ENCODE measurements at regions not wholly inside any gene's neighbourhood (a gene's known extent, or its start where the extent isn't known, plus 50 kb on each side); places are given as distances from the start of the nearest gene placed in this dataset.

DNA sequence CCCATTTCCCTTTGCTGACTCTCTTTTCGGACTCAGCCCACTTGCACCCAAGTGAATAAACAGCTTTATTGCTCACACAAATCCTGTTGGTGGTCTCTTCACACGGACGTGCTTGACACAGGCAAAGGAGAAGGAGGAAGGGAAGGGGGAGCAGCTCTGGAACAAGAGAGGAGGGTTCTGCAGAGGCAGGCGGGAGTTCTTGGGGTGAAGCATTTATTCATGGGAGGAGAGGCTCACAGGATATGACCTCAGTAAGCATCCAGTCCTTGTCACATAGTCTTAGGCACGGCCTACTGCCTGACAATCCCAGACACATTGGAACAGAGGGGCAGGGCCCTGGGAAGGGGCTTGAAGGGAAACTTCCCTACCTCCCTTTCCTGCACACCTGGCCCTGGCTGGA, 171.7 kb upstream of the HS6ST1 start:
- TF ChIP-seq, protein P1, sequence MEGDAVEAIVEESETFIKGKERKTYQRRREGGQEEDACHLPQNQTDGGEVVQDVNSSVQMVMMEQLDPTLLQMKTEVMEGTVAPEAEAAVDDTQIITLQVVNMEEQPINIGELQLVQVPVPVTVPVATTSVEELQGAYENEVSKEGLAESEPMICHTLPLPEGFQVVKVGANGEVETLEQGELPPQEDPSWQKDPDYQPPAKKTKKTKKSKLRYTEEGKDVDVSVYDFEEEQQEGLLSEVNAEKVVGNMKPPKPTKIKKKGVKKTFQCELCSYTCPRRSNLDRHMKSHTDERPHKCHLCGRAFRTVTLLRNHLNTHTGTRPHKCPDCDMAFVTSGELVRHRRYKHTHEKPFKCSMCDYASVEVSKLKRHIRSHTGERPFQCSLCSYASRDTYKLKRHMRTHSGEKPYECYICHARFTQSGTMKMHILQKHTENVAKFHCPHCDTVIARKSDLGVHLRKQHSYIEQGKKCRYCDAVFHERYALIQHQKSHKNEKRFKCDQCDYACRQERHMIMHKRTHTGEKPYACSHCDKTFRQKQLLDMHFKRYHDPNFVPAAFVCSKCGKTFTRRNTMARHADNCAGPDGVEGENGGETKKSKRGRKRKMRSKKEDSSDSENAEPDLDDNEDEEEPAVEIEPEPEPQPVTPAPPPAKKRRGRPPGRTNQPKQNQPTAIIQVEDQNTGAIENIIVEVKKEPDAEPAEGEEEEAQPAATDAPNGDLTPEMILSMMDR (IDR thresholded peaks at IDR 0.05; ENCODE audit: low read depth, low read length, missing control alignments) = no peak
- no peak for DNase-seq (ENCODE audit: extremely low read depth, low read depth)
- no peak overlapping the region for H3K4me3 ChIP-seq (replicated peaks; ENCODE audit: low read depth, low read length)

GRCh38 chr2:128490881-128491691, 172.4 kb upstream of the HS6ST1 start:
- no peak for DNase-seq (ENCODE audit: extremely low read depth, low read depth)
- TF ChIP-seq, protein P1 (IDR thresholded peaks at IDR 0.05; ENCODE audit: low read depth, low read length, missing control alignments) = no peak
- H3K4me3 ChIP-seq (replicated peaks; ENCODE audit: low read depth, low read length) = no peak overlapping the region

DNA sequence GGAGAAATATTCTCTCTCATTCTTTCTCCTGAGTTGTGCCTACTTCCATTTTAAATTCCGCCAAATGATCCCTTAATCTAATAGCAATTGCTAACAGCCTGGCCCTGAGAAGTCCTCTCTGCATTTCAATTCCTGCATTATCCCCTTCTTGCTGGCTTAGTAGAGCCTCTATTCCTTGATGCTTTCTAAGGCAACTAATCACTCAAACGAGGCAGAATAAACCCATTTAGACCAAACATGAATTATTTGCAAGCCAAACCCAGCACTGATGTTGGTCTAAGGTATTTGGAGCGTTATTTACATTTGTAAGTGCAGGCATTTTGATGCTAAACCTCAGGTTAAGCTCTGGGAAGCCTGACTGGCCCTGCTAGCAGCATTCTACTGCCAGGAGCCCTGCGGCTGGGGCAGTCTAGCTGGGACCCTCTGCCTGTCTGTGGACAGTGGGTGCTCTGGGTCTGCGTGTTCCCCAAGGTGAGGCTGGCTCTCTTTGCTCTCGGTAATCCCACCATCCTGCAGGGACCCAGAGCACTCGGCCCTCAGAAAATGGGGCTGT, 173.1 kb upstream of the HS6ST1 start:
- no peak overlapping the region for H3K4me3 ChIP-seq (replicated peaks; ENCODE audit: low read depth, low read length)
- TF ChIP-seq, protein P1 (IDR thresholded peaks at IDR 0.05; ENCODE audit: low read depth, low read length, missing control alignments) = no peak

DNA sequence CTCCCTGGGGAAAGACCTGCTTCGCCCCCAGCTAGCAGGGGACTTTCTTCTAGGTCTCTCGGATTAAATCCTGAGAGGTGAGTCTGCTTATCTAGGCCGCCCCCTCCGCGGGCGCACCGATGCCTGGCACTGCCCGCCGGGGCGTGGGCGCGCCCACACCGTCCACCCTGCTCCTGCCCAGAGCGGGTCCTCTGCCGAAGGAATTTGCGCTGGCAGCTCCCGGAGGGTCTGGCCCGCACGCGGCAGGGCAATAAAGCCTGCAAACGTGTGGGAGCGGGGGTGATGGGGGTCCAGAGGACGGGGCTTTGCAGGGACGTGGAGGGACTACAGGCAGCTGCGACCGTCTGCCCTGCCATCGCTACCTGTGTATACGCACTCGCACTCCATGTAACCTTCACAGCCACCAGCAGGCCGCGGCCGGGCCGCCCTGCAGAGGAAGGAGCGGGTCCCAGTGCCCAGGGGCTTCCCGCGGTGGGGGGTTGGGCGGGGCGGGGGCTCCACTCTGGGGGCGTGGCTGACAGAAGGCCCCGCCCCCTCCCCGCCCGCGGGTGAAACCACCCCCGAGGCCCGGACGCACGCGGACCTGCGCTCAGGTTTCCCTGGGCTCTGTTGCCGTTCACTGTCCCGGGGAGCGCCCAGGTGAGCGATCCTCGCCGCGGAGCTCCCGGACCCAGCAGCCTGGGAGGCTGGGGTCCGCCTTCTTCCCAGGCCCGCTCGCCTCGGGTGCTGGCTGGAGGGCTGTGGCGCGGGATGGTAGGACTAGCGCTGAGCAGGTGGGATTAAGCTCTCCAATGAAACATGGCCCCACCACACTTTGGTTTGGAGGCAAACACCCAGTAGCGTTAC, 174.5 kb upstream of the HS6ST1 start:
- H3K4me3 ChIP-seq (replicated peaks; ENCODE audit: low read depth, low read length) = no peak overlapping the region
- DNase-seq (ENCODE audit: extremely low read depth, low read depth) = no peak
- TF ChIP-seq, protein P1 (IDR thresholded peaks at IDR 0.05; ENCODE audit: low read depth, low read length, missing control alignments) = no peak

More for the DNA sequence above, 173.1 kb upstream of the HS6ST1 start:
- no peak for DNase-seq (ENCODE audit: extremely low read depth, low read depth)

DNA sequence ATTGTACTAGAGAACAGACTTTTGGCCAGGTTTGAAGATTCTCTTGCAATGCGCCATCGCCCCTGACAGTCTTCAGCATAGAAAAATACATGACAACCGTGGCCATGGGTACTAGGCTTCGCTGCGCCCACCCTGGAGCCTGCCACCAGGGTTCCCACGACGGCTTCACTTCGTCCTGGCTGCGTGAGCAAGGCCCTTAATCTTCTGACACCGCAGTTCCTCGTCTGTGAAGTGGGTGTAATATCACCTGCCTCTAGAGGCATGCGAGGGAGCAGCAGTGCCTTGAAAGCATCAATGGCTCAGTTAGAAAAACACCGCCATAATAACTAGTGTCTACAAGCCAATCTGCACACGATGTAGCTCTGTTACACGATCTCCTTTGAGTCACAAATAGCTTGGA, 175.2 kb upstream of the HS6ST1 start:
- no peak overlapping the region for H3K4me3 ChIP-seq (replicated peaks; ENCODE audit: low read depth, low read length)
- TF ChIP-seq, protein P1 (IDR thresholded peaks at IDR 0.05; ENCODE audit: low read depth, low read length, missing control alignments) = no peak
- DNase-seq (ENCODE audit: extremely low read depth, low read depth) = no peak

- TF ChIP-seq, protein P1 (IDR thresholded peaks at IDR 0.05; ENCODE audit: low read depth, low read length, missing control alignments) = no peak
- no peak overlapping the region for H3K4me3 ChIP-seq (replicated peaks; ENCODE audit: low read depth, low read length)
- DNase-seq (ENCODE audit: extremely low read depth, low read depth) = no peak
Measured at GRCh38 chr2:128494307-128494639, 175.6 kb upstream of the HS6ST1 start.
